Keratinocyte (primary cell): ENCODE measurements at regions not wholly inside any gene's neighbourhood (a gene's known extent, or its start where the extent isn't known, plus 50 kb on each side); places are given as distances from the start of the nearest gene placed in this dataset.

Experiments used
- DNase-seq: peaks from one replicate; pipeline ENCODE4 v3.0.0-alpha.2; 2011; ENCODE audit warnings: low read depth, missing footprints, low spot score
- FAIRE-seq: peaks from 2 replicates; lab custom pipeline; 2011; peaks lifted over from hg19 to GRCh38; lab: Jason Lieb, UNC
- H2AFZ ChIP-seq: 2 replicates; pipeline ENCODE4 v1.6.0; 2012; ENCODE audit warnings: low read length, control low read depth, inconsistent platforms; ENCODE audit not compliant: control insufficient read depth
- H3K27ac ChIP-seq: 2 replicates; pipeline ENCODE4 v1.5.1; 2011; ENCODE audit warnings: low read length; ENCODE audit not compliant: control insufficient read depth, insufficient read depth
- H3K27me3 ChIP-seq: 3 replicates; pipeline ENCODE4 v1.6.0; 2011; ENCODE audit warnings: low read length; ENCODE audit not compliant: control insufficient read depth, insufficient read depth; ENCODE audit errors: extremely low read depth
- H3K36me3 ChIP-seq, 2 experiments: 2 replicates in 1 of 2; 3 replicates in 1 of 2; pipeline ENCODE4 v1.5.1; 2011; ENCODE audit warnings: low read length in 2 of 2, mild to moderate bottlenecking in 1 of 2; ENCODE audit not compliant: control insufficient read depth in 2 of 2, insufficient read depth in 2 of 2; ENCODE audit errors: extremely low read depth in 1 of 2
- H3K4me1 ChIP-seq: 3 replicates; pipeline ENCODE4 v1.5.1; 2011; ENCODE audit warnings: low read length; ENCODE audit not compliant: control insufficient read depth, insufficient read depth; ENCODE audit errors: extremely low read depth
- H3K4me2 ChIP-seq: 3 replicates; pipeline ENCODE4 v1.6.0; 2011; ENCODE audit warnings: low read depth, low read length; ENCODE audit not compliant: control insufficient read depth, insufficient read depth; ENCODE audit errors: extremely low read depth
- H3K4me3 ChIP-seq, 3 experiments: fragments of 200-600 bp in 1 of 3; sonication (generic) in 1 of 3; 2 replicates in 2 of 3; 3 replicates in 1 of 3; pipeline ENCODE4 v1.5.1; 2011 to 2016; ENCODE audit warnings: low read length in 3 of 3, mild to moderate bottlenecking in 3 of 3, control low read depth in 2 of 3, inconsistent platforms in 1 of 3, low read depth in 1 of 3, mixed read lengths in 1 of 3, mixed run types in 1 of 3, moderate library complexity in 1 of 3; ENCODE audit not compliant: control insufficient read depth in 2 of 3, insufficient read depth in 2 of 3; ENCODE audit errors: extremely low read depth in 1 of 3
- H3K79me2 ChIP-seq: 2 replicates; pipeline ENCODE4 v1.6.0; 2012; ENCODE audit warnings: low read length; ENCODE audit not compliant: control insufficient read depth, insufficient read depth
- H3K9ac ChIP-seq: 3 replicates; pipeline ENCODE4 v1.6.0; 2011; ENCODE audit warnings: low read length; ENCODE audit not compliant: control insufficient read depth, insufficient read depth; ENCODE audit errors: extremely low read depth
- H3K9me1 ChIP-seq: 3 replicates; pipeline ENCODE4 v1.6.0; 2011; ENCODE audit warnings: low read length; ENCODE audit not compliant: control insufficient read depth, insufficient read depth; ENCODE audit errors: extremely low read depth
- H3K9me3 ChIP-seq: 2 replicates; pipeline ENCODE4 v1.5.1; 2012; ENCODE audit warnings: low read depth, low read length; ENCODE audit not compliant: control insufficient read depth
- H4K20me1 ChIP-seq: 3 replicates; pipeline ENCODE4 v1.6.0; 2011; ENCODE audit warnings: low read length; ENCODE audit not compliant: control insufficient read depth, insufficient read depth; ENCODE audit errors: extremely low read depth
- EZH2 ChIP-seq: IDR thresholded peaks from one replicate; pipeline ENCODE4 v1.6.1; 2012; ENCODE audit warnings: inconsistent platforms, mild to moderate bottlenecking, low read length, moderate library complexity
- dilution Hi-C: fragments of 300-500 bp; cut with MboI; formaldehyde crosslinking; loops from one replicate; pipeline ENCODE4 v1.7.0; 2020; ENCODE audit warnings: low sequenced_read_pairs; ENCODE audit not compliant: extremely low pct_ligation_motif_present
- TF ChIP-seq, protein P1 (sequence below), 3 experiments: IDR thresholded peaks in 1 of 3; conservative IDR thresholded peaks in 1 of 3; optimal IDR thresholded peaks in 1 of 3; 2 replicates in 2 of 3; 3 replicates in 1 of 3; pipeline versions ENCODE3 to v1.5.1; 2011; ENCODE audit warnings: low read length in 3 of 3, mild to moderate bottlenecking in 3 of 3, moderate library complexity in 2 of 3, control low read depth in 1 of 3, inconsistent platforms in 1 of 3; ENCODE audit not compliant: insufficient read depth in 2 of 3; ENCODE audit errors: extremely low read depth in 1 of 3

DNA sequence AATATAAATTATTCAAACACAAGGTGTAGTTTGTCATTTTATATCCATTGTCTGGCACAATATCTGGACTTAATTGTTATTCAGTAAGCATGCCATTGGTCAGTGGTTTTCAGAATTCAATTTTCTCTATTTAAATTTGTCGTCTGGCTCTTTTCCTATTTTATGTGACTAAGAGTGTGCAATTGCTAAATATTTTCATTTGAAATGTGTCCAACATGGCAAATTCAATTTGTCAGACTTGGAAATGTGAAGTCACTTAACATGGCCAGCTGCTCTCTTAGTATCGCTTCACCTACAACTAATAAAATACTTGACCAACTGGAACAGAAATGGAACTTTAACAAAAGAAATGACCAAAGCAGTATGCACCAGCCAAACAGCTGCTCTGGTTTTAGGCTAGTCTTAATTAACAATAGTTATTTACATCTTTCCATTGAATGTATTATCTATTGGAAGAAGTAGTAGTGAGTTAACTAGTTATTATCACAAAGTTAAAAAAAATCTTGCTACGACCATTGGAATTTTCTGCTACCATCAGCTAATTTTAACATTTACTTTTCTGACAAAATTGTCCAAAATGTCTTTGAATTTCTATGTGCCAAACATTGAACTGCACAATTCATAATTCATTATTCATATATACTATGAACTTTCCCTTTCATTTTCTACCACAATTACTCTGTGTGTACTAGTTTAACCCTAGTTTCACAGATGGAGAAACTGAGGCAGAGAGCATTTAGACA, 720.7 kb upstream of the FAM174A start:
- dilution Hi-C loops = no loop called here
- no peak for TF ChIP-seq EZH2
- TF ChIP-seq, protein P1, sequence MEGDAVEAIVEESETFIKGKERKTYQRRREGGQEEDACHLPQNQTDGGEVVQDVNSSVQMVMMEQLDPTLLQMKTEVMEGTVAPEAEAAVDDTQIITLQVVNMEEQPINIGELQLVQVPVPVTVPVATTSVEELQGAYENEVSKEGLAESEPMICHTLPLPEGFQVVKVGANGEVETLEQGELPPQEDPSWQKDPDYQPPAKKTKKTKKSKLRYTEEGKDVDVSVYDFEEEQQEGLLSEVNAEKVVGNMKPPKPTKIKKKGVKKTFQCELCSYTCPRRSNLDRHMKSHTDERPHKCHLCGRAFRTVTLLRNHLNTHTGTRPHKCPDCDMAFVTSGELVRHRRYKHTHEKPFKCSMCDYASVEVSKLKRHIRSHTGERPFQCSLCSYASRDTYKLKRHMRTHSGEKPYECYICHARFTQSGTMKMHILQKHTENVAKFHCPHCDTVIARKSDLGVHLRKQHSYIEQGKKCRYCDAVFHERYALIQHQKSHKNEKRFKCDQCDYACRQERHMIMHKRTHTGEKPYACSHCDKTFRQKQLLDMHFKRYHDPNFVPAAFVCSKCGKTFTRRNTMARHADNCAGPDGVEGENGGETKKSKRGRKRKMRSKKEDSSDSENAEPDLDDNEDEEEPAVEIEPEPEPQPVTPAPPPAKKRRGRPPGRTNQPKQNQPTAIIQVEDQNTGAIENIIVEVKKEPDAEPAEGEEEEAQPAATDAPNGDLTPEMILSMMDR (optimal IDR thresholded peaks at IDR 0.05 in 1 of 3, IDR thresholded peaks at IDR 0.05 in 1 of 3, conservative IDR thresholded peaks at IDR 0.05 in 1 of 3; ENCODE audit: extremely low read depth in 1 of 3, insufficient read depth in 2 of 3, low read length in 3 of 3) = no peak
- H4K20me1 ChIP-seq = no peaks in the 10 kb centered on the region

DNA sequence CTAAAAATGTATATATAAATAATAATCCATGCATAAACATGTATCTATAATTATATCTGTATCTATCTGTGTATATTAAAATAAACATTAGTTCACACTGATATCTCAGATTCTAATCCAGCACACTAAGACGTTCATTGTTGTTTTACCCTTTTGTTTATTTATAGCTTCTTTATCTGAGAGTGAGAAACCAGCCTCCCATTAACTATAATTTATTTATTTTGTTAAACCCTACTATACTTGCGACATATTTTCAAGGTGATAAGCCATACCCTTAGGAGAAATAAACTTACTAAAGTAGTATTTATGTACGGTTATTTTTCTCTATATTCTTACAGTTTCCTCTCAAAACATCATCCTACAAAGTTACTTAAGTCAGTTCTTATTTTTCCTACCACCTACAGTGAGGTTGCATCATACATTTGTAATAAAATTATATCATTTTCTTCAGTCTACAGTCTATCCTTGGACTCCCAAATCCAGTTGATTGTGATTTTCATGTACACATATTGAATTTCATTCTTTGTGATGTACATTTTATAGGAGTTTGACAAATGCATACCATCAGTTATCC, 726.4 kb upstream of the FAM174A start:
- Histone ChIP-seq H3K79me2 (no peaks in the 10 kb centered on the region), H3K36me3 (no peaks in the 10 kb centered on the region), H4K20me1 (no peaks in the 10 kb centered on the region), H3K4me2 (no peak overlapping the region), H3K9me1 (no peaks in the 10 kb centered on the region), H3K9me3 (no peaks in the 10 kb centered on the region), H2AFZ (no peak overlapping the region), H3K9ac (no peak overlapping the region), H3K27ac (no peak overlapping the region), H3K4me1 (no peaks in the 10 kb centered on the region), H3K4me3 (no peak overlapping the region), H3K27me3 (no peaks in the 10 kb centered on the region)
- DNase-seq (no peak), FAIRE-seq (no peak)
- dilution Hi-C loops = no loop called here
- TF ChIP-seq, protein P1 (optimal IDR thresholded peaks at IDR 0.05 in 1 of 3, IDR thresholded peaks at IDR 0.05 in 1 of 3, conservative IDR thresholded peaks at IDR 0.05 in 1 of 3; ENCODE audit: extremely low read depth in 1 of 3, insufficient read depth in 2 of 3, low read length in 3 of 3) = no peak
- no peak for TF ChIP-seq EZH2

More for the DNA sequence above, 720.7 kb upstream of the FAM174A start:
- Histone ChIP-seq H3K36me3 (no peaks in the 10 kb centered on the region), H3K27ac (no peak overlapping the region), H2AFZ (no peak overlapping the region), H3K9me3 (no peaks in the 10 kb centered on the region), H3K4me1 (no peaks in the 10 kb centered on the region), H3K9ac (no peak overlapping the region), H3K79me2 (no peaks in the 10 kb centered on the region), H3K9me1 (no peaks in the 10 kb centered on the region), H3K4me2 (no peak overlapping the region), H3K4me3 (no peak overlapping the region), H3K27me3 (no peaks in the 10 kb centered on the region)
- FAIRE-seq (no peak), DNase-seq (no peak)
